ENCODE measurements at regions not wholly inside any gene's neighbourhood (a gene's known extent, or its start where the extent isn't known, plus 50 kb on each side); places are given as distances from the start of the nearest gene placed in this dataset.
"Not testable (repeated sequence)": the region's sequence is repeated elsewhere in the genome, so short reads cannot be mapped to it uniquely, and the experiment has no call there.

- Histone ChIP-seq H3F3A (ENCODE audit: insufficient read depth, low read depth) (no peaks in the 10 kb centered on the region), H3K9me3 (ENCODE audit: insufficient read depth, low read depth) (no peaks in the 10 kb centered on the region), H3K4me1 (replicated peaks; ENCODE audit: insufficient read depth) (no peaks in the 10 kb centered on the region), H3K4me2 (no peak overlapping the region), H4K20me1 (ENCODE audit: insufficient read depth) (no peaks in the 10 kb centered on the region), H3K27me3 (ENCODE audit: insufficient read depth, low read depth) (no peaks in the 10 kb centered on the region), H3K4me3 (no peak overlapping the region), H3K27ac (no peak overlapping the region), H2AFZ (no peak overlapping the region), H3K36me3 (ENCODE audit: low read depth) (no peaks in the 10 kb centered on the region), H3K9me2 (ENCODE audit: insufficient read depth) (no peaks in the 10 kb centered on the region), H3K79me2 (ENCODE audit: low read depth) (no peaks in the 10 kb centered on the region)
- no TSS peak for BruUV-seq (replicated peaks)
- TF ChIP-seq CTCF (conservative IDR thresholded peaks at IDR 0.05) (no peak), EZH2 (IDR thresholded peaks at IDR 0.05; ENCODE audit: low read depth) (no peak)
- CTCF ChIA-PET = no interaction called here
- intact Hi-C loops (cut with micrococcal nuclease; ENCODE audit: unreplicated experiment) = no loop called here
- no peak for DNase-seq
- POLR2A ChIA-PET (ENCODE audit: unreplicated experiment) = no interaction called here
Measured at GRCh38 chr3:144894576-144894975, 923.0 kb downstream of the DIPK2A start.

- Histone ChIP-seq H3F3A (ENCODE audit: insufficient read depth, low read depth) (no peaks in the 10 kb centered on the region), H3K9me2 (ENCODE audit: insufficient read depth) (no peaks in the 10 kb centered on the region), H3K36me3 (ENCODE audit: low read depth) (no peaks in the 10 kb centered on the region), H2AFZ (no peak overlapping the region), H3K27ac (no peak overlapping the region), H3K4me3 (no peak overlapping the region), H4K20me1 (ENCODE audit: insufficient read depth) (no peaks in the 10 kb centered on the region), H3K79me2 (ENCODE audit: low read depth) (no peaks in the 10 kb centered on the region), H3K4me2 (no peak overlapping the region), H3K4me1 (replicated peaks; ENCODE audit: insufficient read depth) (no peaks in the 10 kb centered on the region), H3K9me3 (ENCODE audit: insufficient read depth, low read depth) (no peaks in the 10 kb centered on the region), H3K27me3 (ENCODE audit: insufficient read depth, low read depth) (no peaks in the 10 kb centered on the region)
- CTCF ChIA-PET = no interaction called here
- BruUV-seq (replicated peaks) = no TSS peak
- TF ChIP-seq EZH2 (IDR thresholded peaks at IDR 0.05; ENCODE audit: low read depth) (no peak), CTCF (conservative IDR thresholded peaks at IDR 0.05) (no peak)
- intact Hi-C loops (cut with micrococcal nuclease; ENCODE audit: unreplicated experiment) = no loop called here
- no peak for DNase-seq
- POLR2A ChIA-PET (ENCODE audit: unreplicated experiment) = no interaction called here
Measured at GRCh38 chr3:144900366-144900765, 928.7 kb downstream of the DIPK2A start.

GRCh38 chr3:144907581-144907980 is 936.0 kb downstream of the DIPK2A start:
- H3K4me1 ChIP-seq (replicated peaks; ENCODE audit: insufficient read depth); H4K20me1 ChIP-seq (ENCODE audit: insufficient read depth); H3F3A ChIP-seq (ENCODE audit: insufficient read depth, low read depth); H3K36me3 ChIP-seq (ENCODE audit: low read depth); H2AFZ ChIP-seq; H3K9me2 ChIP-seq (ENCODE audit: insufficient read depth); H3K27me3 ChIP-seq (ENCODE audit: insufficient read depth, low read depth); H3K4me3 ChIP-seq; H3K9me3 ChIP-seq (ENCODE audit: insufficient read depth, low read depth); BruUV-seq (replicated peaks); H3K79me2 ChIP-seq (ENCODE audit: low read depth); intact Hi-C loops (cut with micrococcal nuclease; ENCODE audit: unreplicated experiment); CTCF ChIA-PET; DNase-seq; H3K27ac ChIP-seq; H3K4me2 ChIP-seq: not testable (repeated sequence)
- POLR2A ChIA-PET (ENCODE audit: unreplicated experiment) = interaction anchor here (0.8 kb wide), 1 partner anchor 1254 kb away, joined by 6 read pairs; no protein-coding TSS in a partner anchor

- Histone ChIP-seq H4K20me1 (ENCODE audit: insufficient read depth) (no peaks in the 10 kb centered on the region), H3K9me2 (ENCODE audit: insufficient read depth) (no peaks in the 10 kb centered on the region), H3K9me3 (ENCODE audit: insufficient read depth, low read depth) (no peaks in the 10 kb centered on the region), H3K27ac (no peak overlapping the region), H3K4me3 (no peak overlapping the region), H3K79me2 (ENCODE audit: low read depth) (no peaks in the 10 kb centered on the region), H2AFZ (no peak overlapping the region), H3F3A (ENCODE audit: insufficient read depth, low read depth) (no peaks in the 10 kb centered on the region), H3K36me3 (ENCODE audit: low read depth) (no peaks in the 10 kb centered on the region), H3K4me2 (no peak overlapping the region), H3K27me3 (ENCODE audit: insufficient read depth, low read depth) (no peaks in the 10 kb centered on the region), H3K4me1 (replicated peaks; ENCODE audit: insufficient read depth) (no peaks in the 10 kb centered on the region)
- no TSS peak for BruUV-seq (replicated peaks)
- ChIA-PET POLR2A (ENCODE audit: unreplicated experiment) (no interaction called here), CTCF (no interaction called here)
- intact Hi-C loops (cut with micrococcal nuclease; ENCODE audit: unreplicated experiment) = no loop called here
- no peak for DNase-seq
- TF ChIP-seq CTCF (conservative IDR thresholded peaks at IDR 0.05) = no peak
- TF ChIP-seq EZH2 (IDR thresholded peaks at IDR 0.05; ENCODE audit: low read depth) = no peak
Measured at GRCh38 chr3:144912968-144913367, 941.3 kb downstream of the DIPK2A start.

Measured in PC-9 (cell line).